HUES6 (cell line): ENCODE measurements at regions not wholly inside any gene's neighbourhood (a gene's known extent, or its start where the extent isn't known, plus 50 kb on each side); places are given as distances from the start of the nearest gene placed in this dataset.

ENCODE experiments used
- H3K27ac ChIP-seq: 2 replicates; pipeline ENCODE4 v1.7.0; 2013; ENCODE audit warnings: low read depth, mild to moderate bottlenecking, low read length, inconsistent platforms
- H3K27me3 ChIP-seq: 2 replicates; pipeline ENCODE4 v1.6.1; 2013; ENCODE audit warnings: low read length; ENCODE audit not compliant: control insufficient read depth, insufficient read depth
- H3K36me3 ChIP-seq: 2 replicates; pipeline ENCODE4 v1.6.1; 2013; ENCODE audit warnings: low read length; ENCODE audit not compliant: control insufficient read depth, insufficient read depth
- H3K4me1 ChIP-seq: 2 replicates; pipeline ENCODE4 v1.6.1; 2013; ENCODE audit warnings: low read length; ENCODE audit not compliant: control insufficient read depth, insufficient read depth
- H3K4me3 ChIP-seq: 2 replicates; pipeline ENCODE4 v1.5.1; 2013; ENCODE audit warnings: low read depth, low read length
- H3K9ac ChIP-seq: one replicate; pipeline ENCODE4 v1.6.1; 2013; ENCODE audit warnings: mild to moderate bottlenecking, low read length
- H3K9me3 ChIP-seq: 2 replicates; pipeline ENCODE4 v1.6.1; 2013; ENCODE audit warnings: low read depth, low read length; ENCODE audit not compliant: control insufficient read depth, insufficient read depth

DNA sequence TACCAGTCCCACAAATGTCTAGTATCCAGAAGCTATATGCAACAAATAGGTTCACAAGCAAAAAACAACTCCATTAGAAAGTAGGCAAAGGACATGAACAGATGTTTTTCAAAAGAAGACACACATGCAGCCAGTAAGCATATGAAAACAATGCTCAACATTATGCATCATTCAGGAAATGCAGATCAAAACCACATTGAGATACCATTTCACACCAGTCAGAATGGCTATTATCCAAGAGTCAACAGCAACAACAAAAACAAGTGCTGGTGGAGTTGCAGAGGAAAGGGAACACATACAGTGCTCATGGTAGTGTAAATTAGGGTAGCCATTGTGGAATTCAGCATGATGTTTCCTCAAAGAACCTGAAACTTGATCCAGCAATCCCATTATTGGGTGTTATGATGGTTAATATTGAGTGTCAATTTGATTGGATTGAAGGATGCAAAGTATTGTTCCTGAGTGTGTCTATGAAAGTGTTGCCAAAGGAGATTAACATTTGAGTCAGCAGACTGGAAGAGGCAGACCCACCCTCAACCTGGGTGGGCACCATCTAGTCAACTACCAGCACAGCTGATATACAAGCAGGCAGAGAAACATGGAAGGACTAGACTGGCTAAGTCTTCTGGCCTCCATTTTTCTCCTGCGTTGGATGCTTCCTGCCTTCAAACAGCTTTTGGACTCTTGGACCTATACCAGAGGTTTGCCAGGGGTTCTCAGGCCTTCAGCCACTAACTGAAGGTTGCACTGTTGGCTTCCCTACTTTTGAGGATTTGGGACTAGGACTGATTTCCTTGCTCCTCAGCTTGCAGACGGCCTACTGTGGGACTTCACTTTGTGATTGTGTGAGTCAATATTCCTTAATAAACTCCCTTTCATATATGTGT, 218.4 kb upstream of the SEMA3D start:
- Histone ChIP-seq H3K9ac (no peak overlapping the region), H3K4me1 (no peaks in the 10 kb centered on the region), H3K36me3 (no peaks in the 10 kb centered on the region), H3K27me3 (no peaks in the 10 kb centered on the region), H3K4me3 (no peak overlapping the region), H3K27ac (no peak overlapping the region), H3K9me3 (no peaks in the 10 kb centered on the region)

GRCh38 chr7:85396676-85397075, 209.8 kb upstream of the SEMA3D start:
- Histone ChIP-seq H3K9ac (no peak overlapping the region), H3K4me3 (no peak overlapping the region), H3K27me3 (no peaks in the 10 kb centered on the region), H3K4me1 (peaks cover 15% of the 10 kb centered on the region; the same call in 1 of the 2 replicates), H3K9me3 (no peaks in the 10 kb centered on the region), H3K27ac (no peak overlapping the region), H3K36me3 (no peaks in the 10 kb centered on the region)

- peaks cover 15% of the 10 kb centered on the region; the same call in 1 of the 2 replicates for H3K4me1 ChIP-seq
- no peak overlapping the region for H3K9ac ChIP-seq
- H3K4me3 ChIP-seq, result no peak overlapping the region
- H3K9me3 ChIP-seq, result no peaks in the 10 kb centered on the region
- H3K36me3 ChIP-seq, result no peaks in the 10 kb centered on the region
- no peaks in the 10 kb centered on the region for H3K27me3 ChIP-seq
- no peak overlapping the region for H3K27ac ChIP-seq
These were observed 205.9 kb upstream of the SEMA3D start for GRCh38 chr7:85392789-85393188.

DNA sequence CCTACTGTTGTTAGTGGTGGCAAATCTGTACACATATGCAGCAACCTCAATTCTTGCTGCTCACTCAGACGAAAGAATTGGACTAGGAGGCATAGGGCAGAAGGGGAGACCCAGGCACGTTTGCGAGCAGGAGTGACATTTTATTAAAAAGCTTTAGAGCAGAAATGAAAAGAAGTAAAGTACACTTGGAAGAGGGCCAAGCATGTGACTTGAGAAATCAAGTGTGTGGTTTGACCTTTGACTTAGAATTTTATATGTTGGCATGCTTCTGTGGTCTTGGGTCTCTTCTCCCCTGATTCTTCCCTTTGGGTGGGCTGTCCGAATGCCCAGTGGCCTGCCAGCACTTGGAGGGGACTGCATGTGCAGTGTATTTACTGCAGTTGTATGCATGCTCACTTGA, 205.5 kb upstream of the SEMA3D start:
- Histone ChIP-seq H3K9ac (no peak overlapping the region), H3K36me3 (no peaks in the 10 kb centered on the region), H3K27me3 (no peaks in the 10 kb centered on the region), H3K27ac (no peak overlapping the region), H3K4me1 (peaks cover 12% of the 10 kb centered on the region; the same call in 1 of the 2 replicates), H3K4me3 (no peak overlapping the region), H3K9me3 (no peaks in the 10 kb centered on the region)

GRCh38 chr7:85386460-85386859, 199.6 kb upstream of the SEMA3D start:
- Histone ChIP-seq H3K9ac (no peak overlapping the region), H3K4me1 (no peaks in the 10 kb centered on the region), H3K27ac (no peak overlapping the region), H3K4me3 (no peak overlapping the region), H3K36me3 (no peaks in the 10 kb centered on the region), H3K9me3 (no peaks in the 10 kb centered on the region), H3K27me3 (no peaks in the 10 kb centered on the region)

GRCh38 chr7:85384392-85384791, 197.5 kb upstream of the SEMA3D start:
- H3K4me1 ChIP-seq, result no peaks in the 10 kb centered on the region
- H3K27me3 ChIP-seq, result no peaks in the 10 kb centered on the region
- H3K4me3 ChIP-seq, result no peak overlapping the region
- no peaks in the 10 kb centered on the region for H3K36me3 ChIP-seq
- no peak overlapping the region for H3K27ac ChIP-seq
- no peaks in the 10 kb centered on the region for H3K9me3 ChIP-seq
- no peak overlapping the region for H3K9ac ChIP-seq

- Histone ChIP-seq H3K4me3 (no peak overlapping the region), H3K9ac (no peak overlapping the region), H3K9me3 (no peaks in the 10 kb centered on the region), H3K27ac (no peak overlapping the region), H3K4me1 (no peaks in the 10 kb centered on the region), H3K27me3 (no peaks in the 10 kb centered on the region), H3K36me3 (no peaks in the 10 kb centered on the region)
These were observed 194.4 kb upstream of the SEMA3D start for GRCh38 chr7:85381212-85381611.

DNA sequence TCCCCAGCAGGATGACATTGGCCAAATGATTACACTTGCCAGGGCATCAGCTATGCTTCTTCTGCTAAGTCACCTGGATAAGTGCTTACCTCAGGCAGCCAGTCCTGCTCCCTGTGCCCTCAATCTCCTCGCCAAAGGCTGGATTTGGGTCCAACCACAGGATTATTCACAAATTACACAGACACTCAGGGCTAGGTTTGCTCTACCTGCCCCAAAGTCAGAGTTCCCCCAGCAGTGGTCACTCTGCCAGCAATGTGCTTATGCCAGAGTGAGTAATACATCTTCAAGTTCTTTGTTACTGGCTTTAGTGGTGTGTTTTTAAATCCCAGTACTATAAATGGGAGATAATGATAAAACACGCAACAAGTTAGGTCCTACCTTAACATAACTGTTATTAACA, 189.7 kb upstream of the SEMA3D start:
- H3K36me3 ChIP-seq, result no peaks in the 10 kb centered on the region
- no peak overlapping the region for H3K27ac ChIP-seq
- H3K27me3 ChIP-seq, result no peaks in the 10 kb centered on the region
- H3K4me1 ChIP-seq, result no peaks in the 10 kb centered on the region
- no peaks in the 10 kb centered on the region for H3K9me3 ChIP-seq
- no peak overlapping the region for H3K9ac ChIP-seq
- H3K4me3 ChIP-seq, result no peak overlapping the region

GRCh38 chr7:85356916-85357315, 170.1 kb upstream of the SEMA3D start:
- peaks cover 8% of the 10 kb centered on the region; the same call in 1 of the 2 replicates for H3K9me3 ChIP-seq

DNA sequence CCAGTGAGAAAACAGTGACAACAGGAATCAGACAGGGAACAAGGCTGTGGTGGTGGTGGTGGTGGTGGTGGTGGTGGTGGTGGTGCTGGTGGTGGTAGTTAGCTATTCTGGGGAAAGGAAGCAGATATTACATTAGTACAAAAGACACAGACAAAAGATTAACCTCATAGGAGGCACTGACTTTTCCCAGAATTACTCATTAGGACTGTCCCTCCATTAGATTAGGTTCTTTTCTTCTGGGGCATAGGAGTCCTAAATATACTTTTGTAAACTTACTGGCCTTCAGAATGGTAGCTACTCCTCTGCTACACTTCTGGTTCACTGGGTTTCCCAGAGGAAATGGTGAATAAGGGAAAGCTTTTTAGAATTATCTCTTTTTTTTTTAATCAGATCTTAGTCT, 156.6 kb upstream of the SEMA3D start:
- no peak overlapping the region for H3K9ac ChIP-seq
- H3K27ac ChIP-seq, result no peak overlapping the region
- H3K4me1 ChIP-seq, result no peaks in the 10 kb centered on the region; the same call in 1 of the 2 replicates
- H3K27me3 ChIP-seq, result no peaks in the 10 kb centered on the region
- no peaks in the 10 kb centered on the region for H3K36me3 ChIP-seq
- H3K9me3 ChIP-seq, result no peaks in the 10 kb centered on the region
- no peak overlapping the region for H3K4me3 ChIP-seq

More at GRCh38 chr7:85356916-85357315, 170.1 kb upstream of the SEMA3D start:
- Histone ChIP-seq H3K27me3 (no peaks in the 10 kb centered on the region), H3K27ac (no peak overlapping the region), H3K36me3 (no peaks in the 10 kb centered on the region), H3K9ac (no peak overlapping the region), H3K4me3 (no peak overlapping the region), H3K4me1 (no peaks in the 10 kb centered on the region)

DNA sequence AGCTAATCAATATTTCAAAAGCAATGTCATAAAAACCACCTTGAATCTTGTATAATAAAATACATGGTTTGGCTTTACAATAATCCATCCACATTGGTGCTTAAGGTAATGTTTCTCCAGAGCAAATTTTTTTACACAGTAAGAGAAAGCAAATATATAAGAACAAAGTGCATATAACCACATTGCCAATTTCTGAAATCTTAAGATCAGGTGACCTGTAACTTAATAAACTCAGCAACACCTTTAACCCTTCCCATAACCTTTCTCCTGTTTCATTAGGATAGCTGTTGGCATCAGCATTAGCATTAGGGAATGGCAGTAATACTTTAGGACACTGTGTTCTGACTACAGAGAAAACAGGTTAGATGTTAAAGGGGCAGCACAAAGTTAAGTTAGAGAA, 155.9 kb upstream of the SEMA3D start:
- H3K27ac ChIP-seq, result no peak overlapping the region
- H3K9me3 ChIP-seq, result no peaks in the 10 kb centered on the region
- no peak overlapping the region for H3K4me3 ChIP-seq
- H3K9ac ChIP-seq, result no peak overlapping the region
- no peaks in the 10 kb centered on the region for H3K27me3 ChIP-seq
- no peaks in the 10 kb centered on the region; the same call in 1 of the 2 replicates for H3K4me1 ChIP-seq
- H3K36me3 ChIP-seq, result no peaks in the 10 kb centered on the region
